DND-41 (cell line): ENCODE measurements at regions not wholly inside any gene's neighbourhood (a gene's known extent, or its start where the extent isn't known, plus 50 kb on each side); places are given as distances from the start of the nearest gene placed in this dataset.

ENCODE experiments used
- CTCF ChIP-seq: IDR thresholded peaks from 2 replicates; pipeline ENCODE4 v1.5.1; 2012; ENCODE audit warnings: borderline replicate concordance, low read length, moderate library complexity, mild to moderate bottlenecking; ENCODE audit not compliant: poor library complexity, severe bottlenecking; ENCODE audit errors: extremely low read depth
- EZH2 ChIP-seq: IDR thresholded peaks from 3 replicates; pipeline ENCODE4 v1.6.1; 2012; ENCODE audit warnings: borderline replicate concordance, low read depth, mild to moderate bottlenecking, moderate library complexity, low read length, inconsistent platforms; ENCODE audit not compliant: severe bottlenecking

GRCh38 chr18:45227001-45227742 lies 388.1 kb upstream of the SLC14A2 start:
- no peak for TF ChIP-seq CTCF
- no peak for TF ChIP-seq EZH2
